Activated naive CD8-positive, alpha-beta T cell treated with anti-CD3 and anti-CD28 coated beads, Interleukin-2, amount 50 U/mL, for 24 hours (primary cell): ENCODE measurements at regions not wholly inside any gene's neighbourhood (a gene's known extent, or its start where the extent isn't known, plus 50 kb on each side); places are given as distances from the start of the nearest gene placed in this dataset.
A peak's percentile ranks its signal among the peaks of the same experiment; 100 is the strongest.
"Not testable (repeated sequence)": the region's sequence is repeated elsewhere in the genome, so short reads cannot be mapped to it uniquely, and the experiment has no call there.

ENCODE experiments used
- ATAC-seq: fragments of 150-1000 bp; cut with Tn5 transposase; one replicate; pipeline ENCODE4 v1.10.0; 2021
- DNase-seq: peaks from one replicate; pipeline ENCODE4 v3.0.0; 2021
- H3K27ac Mint-ChIP-seq: one replicate; pipeline ENCODE4 v1.8.0; 2021; ENCODE audit warnings: mild to moderate bottlenecking, mixed read lengths
- H3K27me3 Mint-ChIP-seq: one replicate; pipeline ENCODE4 v1.8.0; 2021; ENCODE audit warnings: mixed read lengths
- H3K36me3 Mint-ChIP-seq: one replicate; pipeline ENCODE4 v1.8.0; 2021; ENCODE audit warnings: low read depth, mixed read lengths
- H3K4me1 Mint-ChIP-seq: one replicate; pipeline ENCODE4 v1.8.0; 2021; ENCODE audit warnings: mixed read lengths
- H3K4me3 Mint-ChIP-seq: one replicate; pipeline ENCODE4 v1.8.0; 2021; ENCODE audit warnings: mild to moderate bottlenecking, moderate library complexity, mixed read lengths
- H3K9me3 Mint-ChIP-seq: one replicate; pipeline ENCODE4 v1.8.0; 2021; ENCODE audit warnings: mixed read lengths

- not testable (repeated sequence) for H3K4me1 Mint-ChIP-seq, H3K27me3 Mint-ChIP-seq, DNase-seq, H3K36me3 Mint-ChIP-seq, H3K4me3 Mint-ChIP-seq, H3K27ac Mint-ChIP-seq, H3K9me3 Mint-ChIP-seq
- peak; percentile 71 for ATAC-seq
Observed at GRCh38 chr2:87229091-87229689, 207.5 kb upstream of the PLGLB1 start.

- not testable (repeated sequence) for H3K4me1 Mint-ChIP-seq, DNase-seq, ATAC-seq, H3K36me3 Mint-ChIP-seq, H3K27ac Mint-ChIP-seq, H3K4me3 Mint-ChIP-seq, H3K27me3 Mint-ChIP-seq, H3K9me3 Mint-ChIP-seq
Observed at GRCh38 chr2:87229964-87230363, 208.3 kb upstream of the PLGLB1 start.

GRCh38 chr2:87235333-87235981 is 213.8 kb upstream of the PLGLB1 start:
- H3K4me1 Mint-ChIP-seq, H3K27ac Mint-ChIP-seq, H3K27me3 Mint-ChIP-seq, H3K36me3 Mint-ChIP-seq, ATAC-seq, DNase-seq, H3K9me3 Mint-ChIP-seq, H3K4me3 Mint-ChIP-seq: not testable (repeated sequence)

GRCh38 chr2:87237570-87238336 is 216.1 kb upstream of the PLGLB1 start:
- H3K27ac Mint-ChIP-seq, H3K4me3 Mint-ChIP-seq, H3K27me3 Mint-ChIP-seq, H3K9me3 Mint-ChIP-seq, H3K36me3 Mint-ChIP-seq, H3K4me1 Mint-ChIP-seq: not testable (repeated sequence)
- ATAC-seq (peak; percentile 85), DNase-seq (peak; percentile 29)

GRCh38 chr2:87239558-87240215 is 218.0 kb upstream of the PLGLB1 start:
- not testable (repeated sequence) for H3K9me3 Mint-ChIP-seq, H3K4me3 Mint-ChIP-seq, DNase-seq, H3K27ac Mint-ChIP-seq, H3K4me1 Mint-ChIP-seq, H3K27me3 Mint-ChIP-seq, H3K36me3 Mint-ChIP-seq
- ATAC-seq: peak; percentile 19

- not testable (repeated sequence) for H3K27ac Mint-ChIP-seq, H3K9me3 Mint-ChIP-seq, H3K36me3 Mint-ChIP-seq, H3K4me3 Mint-ChIP-seq, H3K4me1 Mint-ChIP-seq, H3K27me3 Mint-ChIP-seq
- DNase-seq (peak; percentile 25), ATAC-seq (peak; percentile 81)
Observed at GRCh38 chr2:87246066-87246717, 224.5 kb upstream of the PLGLB1 start.

- not testable (repeated sequence) for H3K4me3 Mint-ChIP-seq, DNase-seq, H3K9me3 Mint-ChIP-seq, H3K27me3 Mint-ChIP-seq, ATAC-seq, H3K4me1 Mint-ChIP-seq, H3K27ac Mint-ChIP-seq, H3K36me3 Mint-ChIP-seq
Observed at GRCh38 chr2:87252046-87252445, 230.4 kb upstream of the PLGLB1 start.

- ATAC-seq, H3K4me3 Mint-ChIP-seq, DNase-seq, H3K27me3 Mint-ChIP-seq, H3K9me3 Mint-ChIP-seq, H3K4me1 Mint-ChIP-seq, H3K36me3 Mint-ChIP-seq, H3K27ac Mint-ChIP-seq: not testable (repeated sequence)
Observed at GRCh38 chr2:87254562-87254961, 232.9 kb upstream of the PLGLB1 start.

GRCh38 chr2:87255410-87255809 is 233.8 kb upstream of the PLGLB1 start:
- not testable (repeated sequence) for H3K9me3 Mint-ChIP-seq, H3K27ac Mint-ChIP-seq, DNase-seq, H3K27me3 Mint-ChIP-seq, ATAC-seq, H3K4me1 Mint-ChIP-seq, H3K4me3 Mint-ChIP-seq, H3K36me3 Mint-ChIP-seq

GRCh38 chr2:87258887-87259286 is 237.2 kb upstream of the PLGLB1 start:
- not testable (repeated sequence) for ATAC-seq, H3K27ac Mint-ChIP-seq

GRCh38 chr2:87262184-87262702 is 240.6 kb upstream of the PLGLB1 start:
- H3K27ac Mint-ChIP-seq, H3K4me1 Mint-ChIP-seq, H3K9me3 Mint-ChIP-seq, H3K4me3 Mint-ChIP-seq, DNase-seq, H3K36me3 Mint-ChIP-seq, H3K27me3 Mint-ChIP-seq: not testable (repeated sequence)
- peak; percentile 45 for ATAC-seq

More at GRCh38 chr2:87258887-87259286, 237.2 kb upstream of the PLGLB1 start:
- H3K4me1 Mint-ChIP-seq, H3K36me3 Mint-ChIP-seq, DNase-seq, H3K9me3 Mint-ChIP-seq, H3K27me3 Mint-ChIP-seq, H3K4me3 Mint-ChIP-seq: not testable (repeated sequence)

- not testable (repeated sequence) for H3K27ac Mint-ChIP-seq, H3K27me3 Mint-ChIP-seq, H3K4me1 Mint-ChIP-seq, H3K36me3 Mint-ChIP-seq, DNase-seq, H3K4me3 Mint-ChIP-seq, H3K9me3 Mint-ChIP-seq
- peak; percentile 53 for ATAC-seq
Observed at GRCh38 chr2:87263868-87264518, 242.3 kb upstream of the PLGLB1 start.

- H3K27ac Mint-ChIP-seq, H3K9me3 Mint-ChIP-seq, H3K27me3 Mint-ChIP-seq, H3K4me3 Mint-ChIP-seq, DNase-seq, ATAC-seq, H3K4me1 Mint-ChIP-seq, H3K36me3 Mint-ChIP-seq: not testable (repeated sequence)
Observed at GRCh38 chr2:87275192-87275591, 253.5 kb upstream of the PLGLB1 start.
